ENCODE measurements at regions not wholly inside any gene's neighbourhood (a gene's known extent, or its start where the extent isn't known, plus 50 kb on each side); places are given as distances from the start of the nearest gene placed in this dataset.

DNA sequence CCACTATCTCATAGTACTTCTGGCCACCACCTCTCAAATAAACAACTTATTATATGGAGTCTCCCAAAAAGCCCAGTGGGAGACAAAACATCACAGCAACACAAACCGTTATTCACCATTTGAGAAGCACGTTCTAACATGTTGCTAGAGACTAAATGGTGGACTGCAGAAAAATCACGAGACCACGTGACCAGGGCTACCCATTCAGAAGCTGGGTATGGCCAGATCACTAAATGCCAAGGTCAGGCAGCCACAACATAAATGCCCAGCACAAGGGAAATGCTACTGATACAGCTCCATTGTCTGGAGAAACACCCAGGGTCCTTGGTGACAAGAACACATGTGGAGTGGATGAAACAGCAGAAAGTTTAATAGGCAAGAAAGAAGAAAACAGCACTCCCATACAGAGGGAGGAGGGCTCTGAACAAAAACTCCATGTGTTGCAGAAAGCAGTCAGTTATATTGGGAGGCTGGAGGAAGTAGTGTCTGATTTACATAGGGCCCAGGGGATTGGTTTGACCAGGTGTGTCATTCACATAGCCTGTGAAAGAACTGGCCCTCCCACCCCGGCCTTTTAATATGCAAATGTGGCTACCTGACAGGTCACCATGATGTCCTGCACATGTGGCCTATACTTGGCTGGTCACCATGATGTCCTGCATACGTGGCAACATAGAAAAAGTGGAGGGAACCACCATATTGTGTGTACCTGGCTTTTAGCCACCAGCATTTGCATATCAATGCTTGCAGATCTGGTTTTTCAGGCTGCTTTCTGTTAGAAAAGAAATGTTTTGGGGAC lies 97.2 kb downstream of the TRIM36 start:
- TF ChIP-seq CTCF (IDR thresholded peaks at IDR 0.05; ENCODE audit: low read depth, low read length, missing control alignments), result no peak
- DNase-seq (ENCODE audit: extremely low read depth, low read depth), result no peak
- H3K4me3 ChIP-seq (replicated peaks; ENCODE audit: low read depth, low read length), result no peak overlapping the region

DNA sequence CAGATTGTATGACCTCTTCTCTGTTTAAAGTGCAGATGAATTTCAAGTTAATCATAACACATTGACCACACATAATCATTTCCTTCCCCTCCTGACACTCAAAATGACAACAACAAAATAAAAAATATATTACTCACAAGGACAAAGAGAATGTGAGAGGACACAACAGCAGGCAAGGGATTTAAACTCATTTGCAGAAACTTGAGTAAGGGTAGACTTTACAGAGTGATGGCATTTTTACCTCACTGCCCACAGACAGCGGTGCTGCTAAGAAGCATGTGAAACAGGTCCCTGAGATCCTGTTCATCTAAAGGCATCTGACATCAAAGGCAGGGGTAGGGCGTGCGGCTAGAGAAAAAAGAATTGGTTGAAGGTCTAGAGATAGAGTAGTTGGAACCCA lies 99.0 kb downstream of the TRIM36 start:
- H3K4me3 ChIP-seq (replicated peaks; ENCODE audit: low read depth, low read length), result no peak overlapping the region
- no peak for TF ChIP-seq CTCF (IDR thresholded peaks at IDR 0.05; ENCODE audit: low read depth, low read length, missing control alignments)
- DNase-seq (ENCODE audit: extremely low read depth, low read depth), result no peak

DNA sequence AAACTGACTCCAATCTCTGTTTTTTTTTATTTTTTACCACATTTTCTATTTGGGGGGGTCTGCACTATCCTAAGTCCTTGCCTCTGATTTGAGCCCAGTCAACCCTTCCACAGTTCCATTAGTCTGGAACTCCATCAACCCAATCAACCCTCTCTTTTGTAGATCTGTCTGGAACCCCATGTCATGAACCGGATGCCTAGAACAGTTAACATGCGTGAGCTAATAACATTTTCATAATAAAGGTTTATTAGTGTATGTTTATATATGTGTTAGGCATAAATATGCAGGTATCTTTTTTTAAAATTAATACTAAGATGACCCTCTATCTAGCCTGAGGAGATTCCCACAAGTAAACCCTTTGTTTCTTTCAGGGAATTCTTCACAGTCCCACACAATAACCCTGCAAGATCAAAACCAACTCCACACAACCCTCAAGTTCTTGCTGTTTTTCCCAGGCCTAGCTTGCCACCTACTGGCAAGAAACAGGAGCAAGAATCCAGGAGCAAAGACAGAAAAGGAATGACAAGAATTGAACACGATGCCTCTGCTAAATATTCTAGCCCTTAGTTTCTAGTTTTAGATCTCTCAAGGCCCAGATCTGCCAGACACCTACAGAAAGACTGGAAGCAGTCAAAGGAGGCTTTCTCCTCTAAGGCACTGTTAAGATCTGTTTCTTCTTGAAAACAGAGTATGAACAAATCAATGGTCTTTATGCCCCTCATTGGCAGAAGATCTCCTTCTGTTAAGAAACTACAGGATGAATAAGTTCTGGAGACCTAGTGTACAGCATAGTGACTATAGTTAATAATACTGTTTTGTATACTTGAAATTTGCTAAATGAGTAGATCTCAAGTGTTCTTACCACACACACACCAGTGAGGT lies 100.4 kb downstream of the TRIM36 start:
- peak; percentile 17 for DNase-seq (ENCODE audit: extremely low read depth, low read depth)
- peak; percentile 65 for TF ChIP-seq CTCF (IDR thresholded peaks at IDR 0.05; ENCODE audit: low read depth, low read length, missing control alignments)
- H3K4me3 ChIP-seq (replicated peaks; ENCODE audit: low read depth, low read length), result no peak overlapping the region

DNA sequence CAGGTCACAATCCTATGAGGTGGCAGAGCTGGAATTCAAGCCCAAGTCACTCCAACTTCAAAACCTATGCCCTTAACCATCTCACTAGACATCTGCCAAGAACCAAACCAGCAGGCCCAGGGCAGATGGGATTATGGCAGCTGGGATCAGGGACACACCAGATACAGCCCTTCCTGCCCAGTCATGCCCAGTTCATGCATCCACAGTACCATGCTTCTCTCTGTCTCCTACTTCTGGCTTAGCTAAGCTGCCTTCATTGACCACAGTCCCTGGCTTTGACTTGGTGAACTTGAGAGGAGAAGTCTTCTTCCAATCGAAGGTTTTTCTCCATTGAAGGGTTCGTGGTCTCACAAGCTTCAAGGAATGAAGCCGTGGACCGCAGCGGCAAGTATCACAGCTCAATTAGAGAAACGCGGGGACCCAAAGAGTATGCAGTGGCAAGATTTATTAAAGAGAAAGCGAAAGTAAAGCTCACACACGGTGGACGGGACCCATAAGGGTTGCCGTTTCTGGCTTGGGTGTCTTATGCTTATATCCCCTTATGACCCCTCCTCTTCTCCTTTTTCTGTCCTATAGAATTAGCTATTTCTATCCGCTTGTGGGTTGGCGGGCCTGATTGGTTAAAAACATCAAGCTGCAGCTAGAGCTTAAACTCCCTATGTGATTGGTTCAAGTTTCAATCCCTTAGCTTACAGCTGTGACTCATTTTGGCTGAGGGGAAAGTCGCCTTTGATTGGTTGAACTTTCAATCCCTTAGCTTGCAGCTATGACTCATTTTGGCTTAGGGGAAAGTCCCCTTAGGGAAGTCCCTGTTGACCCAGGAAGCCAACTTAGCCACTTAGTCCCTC lies 101.2 kb downstream of the TRIM36 start:
- DNase-seq (ENCODE audit: extremely low read depth, low read depth), result peak; percentile 42
- H3K4me3 ChIP-seq (replicated peaks; ENCODE audit: low read depth, low read length), result no peak overlapping the region
- TF ChIP-seq CTCF (IDR thresholded peaks at IDR 0.05; ENCODE audit: low read depth, low read length, missing control alignments), result no peak

- no peak for DNase-seq (ENCODE audit: extremely low read depth, low read depth)
- no peak for TF ChIP-seq CTCF (IDR thresholded peaks at IDR 0.05; ENCODE audit: low read depth, low read length, missing control alignments)
- no peak overlapping the region for H3K4me3 ChIP-seq (replicated peaks; ENCODE audit: low read depth, low read length)
Observed at GRCh38 chr5:115064380-115064779, 105.3 kb downstream of the TRIM36 start.

GRCh38 chr5:115054387-115054951 lies 115.2 kb downstream of the TRIM36 start:
- no peak for DNase-seq (ENCODE audit: extremely low read depth, low read depth)
- H3K4me3 ChIP-seq (replicated peaks; ENCODE audit: low read depth, low read length), result no peak overlapping the region
- TF ChIP-seq CTCF (IDR thresholded peaks at IDR 0.05; ENCODE audit: low read depth, low read length, missing control alignments), result no peak

All from HFF-Myc (cell line).